ENCODE measurements at regions not wholly inside any gene's neighbourhood (a gene's known extent, or its start where the extent isn't known, plus 50 kb on each side); places are given as distances from the start of the nearest gene placed in this dataset.

DNA sequence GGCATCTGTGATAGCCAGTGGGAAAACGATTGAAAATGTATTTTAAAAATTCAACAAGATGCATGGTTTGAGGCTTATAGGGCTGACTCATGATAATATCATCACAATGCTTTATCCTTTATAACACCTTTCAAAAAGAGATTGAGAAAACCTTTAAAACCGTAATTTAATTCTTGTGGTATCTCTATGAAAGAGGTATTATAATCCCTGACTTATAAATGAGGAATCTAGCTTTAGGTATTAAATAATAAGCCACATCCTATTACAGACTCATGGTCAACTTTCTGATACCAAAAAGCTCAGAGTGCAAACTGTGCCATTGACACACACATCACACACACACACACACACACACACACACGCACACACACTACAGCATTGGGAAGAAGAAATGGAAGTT, 134.6 kb upstream of the RAB12 start:
- TF ChIP-seq, protein P1, sequence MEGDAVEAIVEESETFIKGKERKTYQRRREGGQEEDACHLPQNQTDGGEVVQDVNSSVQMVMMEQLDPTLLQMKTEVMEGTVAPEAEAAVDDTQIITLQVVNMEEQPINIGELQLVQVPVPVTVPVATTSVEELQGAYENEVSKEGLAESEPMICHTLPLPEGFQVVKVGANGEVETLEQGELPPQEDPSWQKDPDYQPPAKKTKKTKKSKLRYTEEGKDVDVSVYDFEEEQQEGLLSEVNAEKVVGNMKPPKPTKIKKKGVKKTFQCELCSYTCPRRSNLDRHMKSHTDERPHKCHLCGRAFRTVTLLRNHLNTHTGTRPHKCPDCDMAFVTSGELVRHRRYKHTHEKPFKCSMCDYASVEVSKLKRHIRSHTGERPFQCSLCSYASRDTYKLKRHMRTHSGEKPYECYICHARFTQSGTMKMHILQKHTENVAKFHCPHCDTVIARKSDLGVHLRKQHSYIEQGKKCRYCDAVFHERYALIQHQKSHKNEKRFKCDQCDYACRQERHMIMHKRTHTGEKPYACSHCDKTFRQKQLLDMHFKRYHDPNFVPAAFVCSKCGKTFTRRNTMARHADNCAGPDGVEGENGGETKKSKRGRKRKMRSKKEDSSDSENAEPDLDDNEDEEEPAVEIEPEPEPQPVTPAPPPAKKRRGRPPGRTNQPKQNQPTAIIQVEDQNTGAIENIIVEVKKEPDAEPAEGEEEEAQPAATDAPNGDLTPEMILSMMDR (IDR thresholded peaks at IDR 0.05; ENCODE audit: low read depth, low read length, missing input control): no peak
- TF ChIP-seq, protein P2, sequence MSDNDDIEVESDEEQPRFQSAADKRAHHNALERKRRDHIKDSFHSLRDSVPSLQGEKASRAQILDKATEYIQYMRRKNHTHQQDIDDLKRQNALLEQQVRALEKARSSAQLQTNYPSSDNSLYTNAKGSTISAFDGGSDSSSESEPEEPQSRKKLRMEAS (IDR thresholded peaks at IDR 0.05): no peak
- TF ChIP-seq YY1 (IDR thresholded peaks at IDR 0.05) (no peak), GABPA (IDR thresholded peaks at IDR 0.05 in 1 of 2, conservative IDR thresholded peaks at IDR 0.05 in 1 of 2) (no peak)

All from liver (tissue), 3 donors.